HL-60/S4 (cell line): ENCODE measurements at regions not wholly inside any gene's neighbourhood (a gene's known extent, or its start where the extent isn't known, plus 50 kb on each side); places are given as distances from the start of the nearest gene placed in this dataset.
"Not testable (repeated sequence)": the region's sequence is repeated elsewhere in the genome, so short reads cannot be mapped to it uniquely, and the experiment has no call there.

ENCODE experiments used
- in situ Hi-C: fragments of 300-500 bp; cut with MboI; formaldehyde crosslinking; loops from 2 replicates; pipeline ENCODE4 v1.14.3; 2022; ENCODE audit warnings: low sequenced_read_pairs

DNA sequence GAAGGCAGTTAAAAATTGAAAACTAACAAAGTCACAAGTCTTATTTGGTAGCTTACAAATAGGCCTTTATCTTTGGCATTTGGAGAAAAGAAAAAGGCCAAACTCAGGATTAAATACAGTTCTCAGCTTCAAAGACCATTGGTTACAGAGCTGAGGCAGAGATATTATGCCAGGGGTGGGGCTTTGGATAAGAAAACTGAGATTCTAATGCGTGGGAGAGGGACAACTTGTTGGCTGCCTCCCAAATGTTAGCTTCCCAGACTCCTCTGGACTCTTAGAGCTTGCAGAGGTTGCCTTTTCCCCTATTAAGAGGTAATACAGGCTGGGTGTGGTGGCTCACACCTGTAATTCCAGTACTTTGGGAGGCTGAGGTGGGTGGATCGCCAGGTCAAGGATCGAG, 231.8 kb downstream of the SQOR start:
- in situ Hi-C loops = no loop called here

DNA sequence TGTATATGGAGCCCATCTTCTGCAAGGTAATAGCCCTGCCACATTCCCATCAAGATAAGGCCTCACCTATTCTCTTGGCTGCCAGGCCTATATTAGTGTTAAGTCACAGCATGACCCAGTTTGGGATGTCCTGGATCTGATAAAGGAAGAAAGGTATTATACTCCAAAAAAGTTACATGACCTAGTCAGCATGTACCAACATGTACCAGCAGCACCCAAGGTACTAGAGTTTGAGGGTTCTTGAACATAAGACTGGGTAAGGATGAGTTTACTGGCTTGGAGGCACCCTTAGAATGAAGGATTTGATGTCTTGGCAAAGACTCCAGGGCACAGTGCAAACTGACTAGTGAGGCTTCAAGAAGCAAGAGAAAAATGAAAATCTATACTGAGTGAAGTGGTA, 232.5 kb downstream of the SQOR start:
- in situ Hi-C loops = no loop called here

DNA sequence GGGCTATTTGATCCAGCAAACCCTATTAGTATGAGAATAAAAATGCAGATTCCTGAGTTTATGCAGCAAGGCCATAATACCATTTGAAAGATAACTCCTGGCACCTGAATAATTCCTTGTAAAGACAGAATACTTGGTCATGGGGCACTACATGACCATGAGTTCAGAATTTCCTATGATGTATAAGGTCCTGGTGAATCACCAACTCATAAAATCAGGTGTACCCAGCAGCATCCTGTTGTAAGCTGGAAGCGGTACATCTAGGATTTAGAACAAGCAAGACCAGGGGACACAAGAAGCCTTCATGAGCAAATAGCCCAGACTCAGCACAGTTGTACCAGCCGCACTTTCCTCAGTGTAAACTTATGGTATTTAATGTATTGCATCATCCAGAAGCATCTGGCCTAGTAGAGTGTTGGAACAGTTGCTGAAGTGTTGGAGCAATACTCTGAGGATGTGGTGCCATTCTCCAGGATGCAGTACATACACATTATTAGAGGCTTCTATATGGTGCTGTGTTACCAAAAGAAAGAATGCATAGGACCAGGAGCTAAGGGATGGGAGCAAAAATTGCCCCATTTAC, 233.4 kb downstream of the SQOR start:
- in situ Hi-C loops = no loop called here

DNA sequence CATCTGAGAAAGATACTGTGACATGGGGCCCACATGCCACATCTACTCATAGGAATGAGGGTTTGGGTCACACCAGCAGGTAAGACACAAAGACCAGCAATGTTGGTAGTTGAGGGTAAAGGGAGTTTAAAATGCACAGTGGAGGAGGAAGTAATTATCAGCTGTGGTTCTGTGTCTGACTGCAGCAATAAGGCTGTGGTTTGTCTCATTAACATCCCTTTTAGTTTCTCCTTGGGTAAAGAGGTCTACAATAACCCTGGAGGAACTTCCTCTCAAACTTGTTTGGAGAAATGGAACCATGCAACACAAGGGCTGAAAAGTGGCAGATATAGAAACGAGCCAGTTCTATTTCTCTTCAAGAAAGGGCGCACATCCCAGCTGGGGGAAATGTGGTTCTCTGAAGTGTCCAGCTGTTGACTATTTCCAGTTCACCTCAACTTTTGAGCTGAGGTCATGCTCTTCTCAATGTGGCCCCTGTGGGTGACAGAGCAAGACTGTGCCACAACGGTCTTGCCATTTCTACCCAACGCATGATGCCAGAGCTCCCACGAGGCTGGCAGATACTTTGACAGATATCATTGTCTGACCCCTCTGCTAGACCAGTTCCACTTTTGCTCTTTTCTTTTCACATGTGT, 234.3 kb downstream of the SQOR start:
- in situ Hi-C loops = no loop called here

DNA sequence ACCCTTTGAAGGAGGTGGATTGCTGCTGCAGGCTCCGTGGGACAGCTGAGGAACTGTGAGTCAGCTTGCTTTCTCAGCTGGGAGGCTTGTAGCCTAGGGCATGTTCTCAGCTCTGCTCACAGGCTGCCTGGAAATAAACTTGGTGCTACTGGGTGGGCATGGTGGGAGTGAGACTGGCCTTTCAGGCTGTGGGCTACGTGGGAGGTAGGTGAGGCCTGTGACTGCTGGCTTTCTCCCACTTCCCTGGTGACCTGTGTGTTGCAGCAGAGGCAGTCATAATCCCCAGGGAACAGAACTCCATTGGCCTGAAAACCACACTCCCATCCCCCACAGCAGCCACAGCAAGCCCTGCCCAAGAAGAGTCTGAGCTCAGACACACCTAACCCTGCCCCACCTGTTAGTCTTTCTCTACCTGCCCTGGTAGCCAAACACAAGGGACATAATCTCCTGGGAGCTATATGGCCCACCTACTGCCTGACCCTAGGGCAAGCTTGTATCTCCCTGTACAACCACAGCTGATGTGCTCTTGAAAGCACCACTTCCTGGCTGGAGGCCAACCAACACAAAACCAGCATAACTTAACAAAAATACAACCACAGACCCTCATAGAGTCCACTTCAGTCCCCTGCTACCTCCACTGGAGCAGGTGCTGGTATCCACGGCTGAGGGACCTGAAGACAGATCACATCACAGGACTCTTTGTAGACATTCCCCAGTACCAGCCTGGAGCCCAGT, 236.5 kb downstream of the SQOR start:
- in situ Hi-C loops = no loop called here

DNA sequence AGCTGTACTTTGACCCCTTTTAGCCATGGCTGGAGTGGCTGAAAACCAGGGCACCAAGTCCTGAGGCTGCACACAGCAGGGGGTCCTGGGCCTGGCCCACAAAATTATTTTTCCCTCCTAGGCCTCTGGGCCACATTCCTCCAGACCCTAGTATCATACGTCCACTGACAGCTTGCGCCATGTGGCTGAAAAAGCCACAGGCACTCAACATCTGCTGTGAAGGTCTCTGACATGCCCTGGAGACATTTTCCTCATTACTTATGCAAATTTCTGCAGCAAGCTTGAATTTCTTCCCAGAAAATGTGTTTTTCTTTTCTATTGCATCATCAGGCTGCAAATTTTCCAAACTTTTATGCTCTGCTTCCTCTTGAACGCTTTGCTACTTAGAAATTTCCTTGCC, 239.0 kb downstream of the SQOR start:
- in situ Hi-C loops = no loop called here

DNA sequence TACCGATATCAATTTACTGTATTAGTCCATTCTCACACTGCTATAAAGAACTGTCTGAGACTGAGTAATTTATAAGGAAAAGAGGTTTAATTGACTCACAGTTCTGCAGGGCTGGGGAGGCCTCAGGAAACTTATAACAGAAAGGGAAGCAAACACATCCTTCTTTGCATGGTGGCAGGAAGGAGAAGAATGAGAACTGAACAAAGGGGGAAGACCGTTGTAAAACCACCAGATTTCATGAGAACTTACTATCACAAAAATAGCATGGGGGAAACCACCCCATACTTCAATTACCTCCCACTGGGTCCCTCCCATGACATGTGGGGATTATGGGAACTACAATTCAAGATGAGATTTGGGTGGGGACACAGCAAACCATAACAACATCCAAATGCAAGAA, 239.7 kb downstream of the SQOR start:
- in situ Hi-C loops = not testable (repeated sequence)

DNA sequence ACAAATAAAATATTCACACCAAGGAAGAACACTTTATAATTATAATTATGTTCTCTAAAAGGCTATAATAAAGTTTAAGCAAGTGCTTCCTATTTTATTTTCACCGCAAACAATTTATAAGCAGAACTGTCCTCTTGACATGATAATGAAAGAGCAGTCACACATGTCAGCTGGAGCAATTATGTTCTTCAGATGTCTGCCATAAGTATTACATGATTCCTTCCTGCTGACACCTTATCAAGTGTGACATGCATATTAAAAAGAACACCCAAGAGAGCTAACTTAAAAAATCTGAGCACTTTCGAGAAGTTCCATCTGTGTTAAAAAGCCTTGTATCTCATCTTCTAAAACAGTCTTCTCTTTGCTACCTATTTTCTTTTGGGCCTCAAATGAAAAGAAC, 249.5 kb downstream of the SQOR start:
- in situ Hi-C loops = no loop called here

DNA sequence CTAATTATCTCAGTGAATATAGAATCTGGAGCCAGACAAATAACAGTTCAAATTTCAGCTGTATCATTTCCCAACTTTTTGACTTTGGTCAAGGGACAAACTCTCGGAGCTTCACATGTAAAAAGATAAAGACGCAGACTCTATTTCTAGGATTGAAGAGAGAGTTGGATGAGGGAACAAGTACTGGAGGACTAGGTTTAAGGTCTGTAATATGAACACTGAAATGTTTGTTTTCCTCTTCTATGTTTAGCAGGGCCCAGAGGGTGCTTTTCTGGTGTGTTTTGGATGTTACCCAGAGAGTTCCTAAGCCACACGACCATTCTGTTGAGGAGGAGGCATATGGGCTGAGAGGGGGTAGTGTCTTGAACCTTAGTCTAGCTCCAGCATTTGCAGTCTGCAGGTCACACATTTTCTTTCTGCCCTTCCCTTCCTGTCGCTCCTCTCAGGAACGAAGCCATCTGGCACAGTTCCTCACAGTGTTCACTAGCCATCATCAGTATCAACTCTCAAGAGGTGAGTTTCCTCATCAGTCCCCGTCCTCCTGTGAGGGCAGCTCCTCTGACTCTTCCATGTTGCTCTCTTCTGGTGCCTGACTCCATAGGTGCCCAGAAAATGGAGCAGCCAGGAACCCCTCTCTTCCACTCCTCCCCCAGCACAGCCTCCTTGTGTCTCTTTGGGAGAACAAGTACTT, 250.1 kb downstream of the SQOR start:
- in situ Hi-C loops = no loop called here

DNA sequence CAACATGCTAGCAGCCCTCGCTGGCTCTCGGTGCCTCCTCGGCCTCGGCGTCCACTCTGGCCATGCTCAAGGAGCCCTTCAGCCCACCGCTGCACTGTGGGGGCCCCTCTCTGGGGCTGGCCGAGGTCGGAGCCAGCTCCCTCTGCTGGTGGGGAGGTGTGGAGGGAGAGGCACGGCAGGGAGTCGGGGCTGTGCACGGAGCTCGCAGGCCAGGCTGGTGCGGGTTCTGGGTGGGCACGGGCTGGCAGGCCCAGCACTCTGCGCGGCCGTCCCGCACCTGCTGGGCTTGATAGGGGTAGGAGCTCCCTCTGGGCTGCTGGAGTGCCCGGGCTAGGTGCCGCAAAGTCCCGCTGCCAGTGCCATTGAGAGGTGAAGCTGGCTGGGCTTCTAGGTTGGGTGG, 251.0 kb downstream of the SQOR start:
- in situ Hi-C loops = no loop called here

DNA sequence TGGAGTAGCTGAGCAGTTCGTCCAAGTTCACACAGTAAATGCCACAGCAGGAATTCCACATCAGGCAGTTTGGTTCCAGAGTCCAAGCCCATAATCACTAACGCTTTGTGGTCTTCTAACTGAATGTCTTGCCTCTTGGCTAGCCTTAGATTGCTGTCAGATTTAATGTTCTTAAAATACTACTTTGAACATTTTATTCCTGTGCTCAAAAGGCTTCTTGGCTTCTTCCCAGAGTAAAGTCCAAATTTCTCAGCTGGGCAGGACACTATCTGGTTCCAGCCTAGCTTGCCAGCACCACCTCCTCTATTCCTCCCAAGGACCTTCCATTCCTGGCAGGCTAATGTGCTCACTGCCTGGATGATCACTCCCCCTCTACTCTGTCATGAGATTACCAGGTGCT, 256.9 kb downstream of the SQOR start:
- in situ Hi-C loops = no loop called here

DNA sequence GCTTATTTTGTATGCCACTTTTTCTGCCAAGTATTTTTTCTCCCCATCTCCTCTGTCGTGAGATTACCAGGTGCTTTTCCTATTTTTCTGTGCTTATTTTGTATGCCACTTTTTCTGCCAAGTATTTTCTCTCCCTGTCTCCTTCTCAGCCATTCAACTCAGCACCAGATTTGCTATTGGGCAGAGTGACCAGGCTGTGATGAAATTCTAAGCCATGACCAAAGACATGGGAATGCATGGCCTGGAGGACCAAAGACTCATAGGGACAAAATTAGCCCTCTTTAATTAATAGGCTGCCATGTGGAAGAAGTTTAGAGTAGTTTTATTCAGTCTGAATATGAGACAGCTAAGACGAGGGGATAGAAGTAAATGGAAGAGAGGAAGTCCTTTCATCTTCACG, 257.4 kb downstream of the SQOR start:
- in situ Hi-C loops = no loop called here

DNA sequence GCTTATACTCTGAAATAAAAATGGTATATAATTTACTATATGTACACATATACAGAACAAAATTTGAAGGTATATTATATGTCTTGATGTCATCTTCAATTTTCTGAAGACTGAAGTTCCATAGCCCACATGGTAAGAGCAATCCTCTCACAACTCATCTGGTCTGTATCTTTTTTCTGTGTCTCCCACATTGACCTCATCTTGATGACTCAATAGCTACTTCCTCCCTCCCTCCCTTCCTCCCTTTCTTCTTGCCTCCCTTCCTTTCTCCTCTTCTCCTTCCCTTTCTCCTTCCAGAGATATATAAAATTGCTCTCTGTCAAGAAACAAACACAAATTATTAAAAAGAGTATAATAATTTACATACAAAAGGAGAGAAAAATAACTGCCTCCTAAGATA, 268.5 kb downstream of the SQOR start:
- in situ Hi-C loops = no loop called here

DNA sequence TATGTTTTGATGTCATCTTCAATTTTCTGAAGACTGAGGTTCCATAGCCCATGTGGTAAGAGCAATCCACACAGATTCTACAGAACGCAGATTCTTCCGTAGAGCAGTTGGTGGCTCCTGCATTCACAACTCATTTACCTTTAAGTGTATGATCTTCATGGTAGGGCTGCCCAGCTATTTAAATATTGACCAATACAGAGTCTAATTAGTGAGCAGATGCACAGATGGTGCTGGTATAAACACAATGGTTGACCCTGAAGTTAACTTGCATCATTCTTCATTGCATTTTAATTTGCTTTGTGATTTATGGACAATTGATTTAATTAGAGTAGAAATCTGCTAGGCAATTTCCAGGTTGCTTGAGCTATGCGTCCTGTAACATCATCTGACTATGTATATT, 269.2 kb downstream of the SQOR start:
- in situ Hi-C loops = no loop called here

DNA sequence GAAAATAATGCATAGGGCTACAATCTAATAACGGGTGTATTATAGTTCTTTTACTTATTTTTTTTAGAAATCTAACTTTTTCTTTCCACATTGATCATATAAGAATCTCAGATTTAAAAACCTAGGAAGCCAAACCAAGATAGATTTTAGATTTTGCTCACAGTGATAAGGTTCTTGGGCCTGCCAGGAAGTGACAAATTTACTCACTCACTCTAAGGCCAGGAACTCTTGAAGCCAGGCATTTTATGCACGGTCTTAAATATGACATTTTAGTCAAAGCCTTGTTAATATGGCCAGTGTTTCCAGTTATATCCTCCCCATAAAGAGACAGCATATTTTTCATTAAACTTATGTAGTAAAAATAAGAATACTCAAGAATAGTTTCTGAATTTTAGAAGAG, 271.4 kb downstream of the SQOR start:
- in situ Hi-C loops = no loop called here

DNA sequence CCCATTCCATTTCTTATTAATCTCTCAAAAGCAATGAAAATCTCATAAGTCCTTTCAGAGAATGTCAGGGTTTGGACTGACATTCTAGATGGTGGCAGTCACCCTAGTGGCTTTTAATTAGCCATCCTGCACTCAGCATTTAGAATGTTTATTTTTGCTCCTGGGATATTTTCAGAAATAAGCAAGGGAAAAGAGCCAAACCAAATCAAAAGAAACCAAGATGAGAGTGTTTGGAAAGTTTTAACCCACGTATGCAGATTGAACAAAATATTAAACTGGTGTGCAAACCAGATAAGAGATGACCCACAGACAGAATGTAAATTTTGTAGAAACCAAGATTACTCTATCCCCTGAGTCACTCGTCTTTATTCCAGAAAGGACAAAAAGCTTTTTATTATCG, 275.8 kb downstream of the SQOR start:
- in situ Hi-C loops = no loop called here

DNA sequence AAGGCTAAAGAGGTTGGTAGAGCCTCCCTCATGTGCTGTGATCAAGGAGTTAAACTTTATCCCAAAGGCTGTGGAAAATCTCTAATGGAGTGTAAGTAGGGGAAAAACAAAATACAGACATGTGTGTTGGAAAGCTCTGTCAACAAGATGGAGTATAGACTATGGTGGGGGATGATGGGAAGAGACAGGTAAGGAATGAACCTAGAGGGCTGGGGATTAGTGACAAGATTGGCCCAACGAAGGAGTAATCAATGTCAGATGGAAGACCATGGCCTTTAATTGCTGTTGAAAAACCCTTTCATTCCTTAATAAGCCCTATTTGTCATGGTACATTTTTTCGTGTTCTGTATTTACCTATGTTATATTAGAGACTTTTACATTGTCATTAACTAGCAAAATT, 278.6 kb downstream of the SQOR start:
- in situ Hi-C loops = no loop called here

DNA sequence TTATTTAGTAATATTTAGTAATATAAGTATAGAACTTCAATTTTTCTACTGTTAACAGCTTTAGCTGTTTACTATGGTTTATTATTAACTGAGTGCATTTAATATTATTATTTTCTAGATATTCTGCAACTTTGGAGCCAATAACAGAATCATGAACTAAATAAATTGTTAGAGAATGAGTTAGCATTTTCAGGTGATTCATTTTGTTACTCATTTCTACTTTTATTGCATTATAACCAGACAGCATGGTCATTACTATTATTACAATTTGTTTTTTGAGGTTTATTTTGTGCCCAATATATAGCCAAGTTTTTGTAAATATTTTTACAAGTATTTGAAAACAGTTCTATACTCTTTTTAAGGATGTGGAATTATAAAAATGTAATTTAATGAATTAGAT, 279.6 kb downstream of the SQOR start:
- in situ Hi-C loops = no loop called here

DNA sequence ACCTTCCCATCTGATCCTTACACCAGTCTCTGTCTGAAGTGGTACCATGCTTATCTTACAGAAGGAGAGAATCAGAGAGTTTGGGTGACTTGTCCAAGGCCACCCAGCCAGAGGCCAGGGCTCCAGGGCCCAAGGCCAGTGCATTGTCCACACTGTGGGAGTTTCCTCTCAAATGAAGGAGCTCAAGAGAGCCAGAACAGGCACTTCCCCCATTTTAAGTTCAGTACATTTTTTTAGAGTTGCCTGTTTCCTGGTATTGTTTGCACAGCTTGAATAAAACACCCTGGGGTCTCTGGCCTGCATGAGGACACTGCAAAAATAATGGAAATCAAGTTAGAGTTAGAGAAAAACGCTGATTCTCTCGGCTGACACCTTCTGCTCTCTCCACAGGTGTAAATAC, 284.0 kb downstream of the SQOR start:
- in situ Hi-C loops = no loop called here

DNA sequence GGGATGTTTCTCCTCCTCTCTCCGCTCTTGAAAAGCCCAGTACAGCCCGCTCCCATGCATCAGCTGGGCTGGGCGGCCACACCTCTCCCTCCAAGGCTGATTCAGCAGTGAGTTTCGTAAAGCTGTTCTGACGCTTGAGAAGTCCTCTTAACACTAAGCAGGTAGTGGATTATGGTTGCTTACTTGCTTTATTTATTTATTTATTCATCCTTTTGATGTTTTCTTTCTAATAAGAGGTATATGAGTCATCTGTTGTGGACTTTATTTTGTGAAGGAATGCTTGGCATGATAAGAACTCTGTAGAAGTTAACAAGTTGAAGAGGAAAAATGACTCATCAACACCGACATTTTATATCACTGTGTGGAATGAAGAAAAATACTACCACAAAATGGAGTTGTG, 285.0 kb downstream of the SQOR start:
- in situ Hi-C loops = no loop called here

DNA sequence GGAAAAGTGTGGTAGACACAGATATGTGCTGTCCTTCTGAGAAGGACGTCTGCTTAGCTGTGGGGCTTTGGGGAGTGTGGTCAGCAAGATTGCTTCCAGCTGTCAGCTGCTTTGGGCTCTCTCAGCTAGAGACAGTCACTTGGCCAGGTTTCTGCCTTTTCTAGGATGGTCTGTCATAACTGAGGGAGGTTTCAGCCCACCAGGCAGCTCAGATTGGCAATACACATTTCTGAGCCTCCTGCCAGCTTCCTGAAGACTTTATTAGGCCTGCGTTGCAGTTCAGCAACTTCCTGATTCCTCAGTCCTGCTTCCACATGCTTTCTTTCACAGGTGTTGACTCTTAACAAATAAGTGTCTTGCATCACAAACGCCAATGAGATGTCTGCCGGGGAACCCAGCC, 286.5 kb downstream of the SQOR start:
- in situ Hi-C loops = no loop called here

DNA sequence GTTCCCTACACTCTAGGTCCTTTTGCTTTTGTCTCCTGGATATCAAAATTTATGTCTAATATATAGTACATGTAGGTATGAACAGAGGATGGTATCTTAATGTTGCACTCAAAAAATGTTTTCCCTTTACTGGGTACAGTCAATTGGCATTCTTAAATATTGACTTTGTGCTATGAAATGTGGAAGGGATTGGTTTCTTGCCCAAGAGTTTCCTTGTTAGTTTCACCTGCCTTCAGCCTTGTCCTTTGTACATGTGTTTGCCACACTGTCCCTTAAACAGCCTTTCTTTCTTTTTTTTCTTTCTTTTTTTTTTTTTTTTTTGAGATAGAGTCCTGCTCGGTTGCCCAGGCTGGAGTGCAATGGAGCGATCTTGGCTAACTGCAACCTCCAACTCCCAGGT, 287.1 kb downstream of the SQOR start:
- in situ Hi-C loops = no loop called here
